ENCODE measurements at regions not wholly inside any gene's neighbourhood (a gene's known extent, or its start where the extent isn't known, plus 50 kb on each side); places are given as distances from the start of the nearest gene placed in this dataset.

DNA sequence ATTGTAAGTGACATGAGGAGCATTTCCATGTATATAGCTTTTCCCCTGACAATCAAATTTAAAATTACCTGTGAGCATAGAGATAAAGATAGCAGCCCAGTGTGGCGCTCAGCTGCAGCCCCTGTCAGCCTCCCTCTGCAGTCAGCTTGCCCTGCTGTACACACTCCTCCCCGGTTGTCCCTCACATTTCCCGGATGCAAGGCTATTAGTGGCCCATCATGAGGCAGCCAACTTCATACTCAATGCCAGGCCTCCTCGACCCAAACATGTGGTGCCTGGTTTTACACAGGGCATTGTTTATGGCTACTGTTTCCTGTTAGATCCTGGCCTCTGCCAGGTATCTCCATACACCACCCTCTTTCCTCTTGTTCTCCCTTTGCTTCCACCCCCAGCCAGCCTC, 116.1 kb upstream of the SH3BP4 start:
- no peak for DNase-seq (ENCODE audit: low spot score)

DNA sequence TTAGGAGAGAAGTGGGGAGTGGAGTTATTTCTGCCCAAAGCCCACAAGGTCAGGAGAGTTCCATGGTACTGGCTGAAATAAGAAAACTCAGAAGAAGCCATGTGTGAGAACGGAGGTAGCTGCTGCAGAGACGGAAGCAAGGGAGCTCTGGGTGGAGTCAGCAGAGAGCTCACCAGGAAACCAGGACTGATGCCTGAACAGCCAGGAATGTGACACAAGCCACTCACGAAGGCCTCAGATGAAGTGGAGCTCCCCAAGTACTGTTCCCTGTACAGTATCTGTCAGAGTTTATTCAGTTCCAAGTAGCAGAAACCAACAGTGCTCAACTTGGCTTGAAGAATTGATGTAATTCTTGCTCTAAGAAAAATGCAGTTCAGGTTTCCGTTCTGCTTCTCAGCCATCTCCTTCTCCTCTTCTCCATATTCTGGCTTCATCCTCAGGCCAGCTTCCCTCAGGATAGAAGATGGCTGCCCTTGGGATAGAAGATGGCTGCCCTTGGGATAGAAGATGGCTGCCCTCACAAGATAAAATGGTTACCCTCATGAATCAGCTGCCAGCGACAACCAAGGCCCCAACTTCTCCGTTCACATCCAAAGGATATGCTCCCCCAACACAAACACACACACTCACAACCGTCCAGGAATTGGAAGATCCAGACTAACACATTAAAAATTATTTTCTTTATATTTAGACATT, 117.4 kb upstream of the SH3BP4 start:
- DNase-seq (ENCODE audit: low spot score), result peak; percentile 13

DNA sequence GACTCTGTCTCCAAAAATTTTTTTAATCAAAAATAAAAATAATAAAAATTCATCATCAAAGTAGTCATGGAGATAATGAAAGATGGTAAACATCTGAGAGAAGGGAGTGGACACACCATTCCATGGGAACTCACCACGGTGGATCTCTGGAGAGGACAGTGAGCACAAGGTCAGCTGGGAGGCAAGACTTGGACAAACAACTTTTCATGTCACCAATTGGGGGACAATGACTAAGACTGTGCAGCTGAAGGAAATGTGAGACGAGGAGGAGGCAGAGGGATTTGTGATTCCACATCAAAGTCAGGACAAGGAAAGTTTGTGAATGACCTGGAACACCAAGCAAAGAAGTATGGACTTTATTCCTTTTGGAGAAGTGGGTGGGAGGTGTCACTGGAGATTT, 121.0 kb upstream of the SH3BP4 start:
- DNase-seq (ENCODE audit: low spot score), result no peak

DNA sequence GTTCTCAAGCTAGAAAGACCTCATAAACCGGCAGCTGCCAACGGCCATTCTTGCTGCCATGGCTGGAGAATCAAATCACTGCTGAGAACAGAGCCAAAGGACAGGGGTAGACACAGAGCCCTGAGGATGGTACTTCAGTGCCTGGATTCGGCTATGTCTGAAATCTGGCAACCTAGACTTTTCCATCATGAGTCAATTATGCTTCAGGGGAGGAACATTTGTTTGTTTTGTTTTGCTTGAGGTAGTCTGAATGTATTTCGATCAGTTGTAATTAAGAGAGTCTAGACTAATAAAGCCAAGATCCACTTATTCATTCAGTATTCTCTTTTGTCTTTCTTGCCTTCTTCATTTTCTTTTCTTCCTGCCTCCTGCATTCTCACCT, 122.8 kb upstream of the SH3BP4 start:
- DNase-seq (ENCODE audit: low spot score), result no peak

DNA sequence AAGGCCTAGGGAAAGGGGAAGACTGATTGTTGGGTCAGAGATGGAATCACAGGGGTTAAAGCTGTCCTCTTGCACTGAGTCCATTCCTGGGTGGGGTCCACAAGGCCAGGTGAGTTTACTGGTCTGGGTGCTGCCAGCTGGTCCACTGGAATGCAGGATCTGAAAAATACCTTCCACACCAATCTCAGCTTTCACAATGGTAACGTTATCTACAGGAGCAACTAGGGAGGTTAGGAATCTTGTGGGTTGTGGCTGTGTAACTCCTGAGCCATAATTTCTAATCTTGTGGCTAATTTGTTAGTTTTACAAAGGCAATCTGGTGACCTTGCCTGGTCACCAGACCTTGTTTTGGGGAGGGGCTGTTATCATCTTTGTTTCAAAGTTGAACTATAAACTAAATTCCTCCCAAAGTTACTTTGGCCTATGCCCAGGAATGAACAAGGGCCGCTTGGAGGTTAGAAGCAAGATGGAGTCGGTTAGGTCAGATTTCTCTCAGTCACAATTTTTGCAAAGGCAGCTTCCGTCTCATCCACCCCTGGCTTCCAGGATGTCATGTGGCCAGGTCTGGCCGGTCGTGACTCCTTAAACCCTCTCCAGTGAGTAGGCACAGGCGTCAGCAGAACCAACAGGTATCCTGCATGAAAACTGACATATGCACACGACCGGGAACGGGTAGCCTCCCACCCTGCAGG, 123.3 kb upstream of the SH3BP4 start:
- no peak for DNase-seq (ENCODE audit: low spot score)

DNA sequence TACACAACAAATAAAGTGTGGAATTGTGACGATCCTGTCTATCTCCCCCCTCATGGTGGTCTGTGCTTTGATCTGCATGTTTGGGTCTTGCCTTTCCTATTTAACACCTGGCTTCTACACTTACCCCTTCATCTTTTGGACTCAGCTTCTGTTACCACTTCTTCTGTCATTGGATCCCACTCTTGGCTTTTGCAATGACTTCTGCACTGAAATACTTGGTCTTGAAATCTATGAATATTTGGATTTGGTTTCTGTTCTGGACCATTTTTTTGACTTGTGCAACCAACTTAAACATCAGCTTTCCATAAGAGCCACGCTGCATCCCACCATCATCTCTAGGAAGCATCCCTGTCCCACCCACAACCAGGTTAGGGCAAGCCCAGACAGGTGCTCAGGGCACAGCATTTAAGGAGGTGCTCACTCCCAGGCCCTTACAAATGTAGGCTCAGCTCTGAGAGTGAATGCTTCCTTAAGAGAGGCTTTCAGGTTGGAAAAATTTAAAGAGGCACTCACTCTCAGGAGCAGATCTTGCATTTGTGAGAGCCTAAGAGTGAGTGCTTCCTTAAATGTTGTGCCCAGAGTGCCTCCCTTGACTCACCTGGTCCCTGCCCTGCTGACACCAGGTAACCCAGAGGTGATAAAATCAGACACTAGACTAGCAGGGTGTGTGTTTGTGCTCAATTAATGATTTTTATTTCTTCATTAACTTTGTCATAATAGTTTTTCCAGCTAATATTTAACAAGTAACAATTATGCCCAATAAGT, 124.5 kb upstream of the SH3BP4 start:
- DNase-seq (ENCODE audit: low spot score), result peak; percentile 21

DNA sequence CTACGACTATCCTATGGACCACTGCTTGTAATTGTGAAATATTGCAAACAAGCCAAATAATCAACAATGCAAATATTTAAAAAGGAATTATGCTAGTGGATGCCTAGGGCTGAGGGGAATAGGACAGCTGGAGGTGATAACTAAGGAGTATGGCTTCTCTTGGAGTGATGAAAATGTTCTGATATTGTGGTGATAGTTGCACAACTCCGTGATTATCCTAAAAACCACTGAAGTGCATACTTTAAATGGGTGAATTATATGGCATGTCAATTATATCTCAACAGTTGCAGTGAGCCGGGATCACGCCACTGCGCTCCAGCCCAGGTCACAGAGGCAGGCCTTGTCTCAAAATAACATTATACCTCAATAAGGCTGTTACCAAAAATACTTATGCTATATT, 125.1 kb upstream of the SH3BP4 start:
- no peak for DNase-seq (ENCODE audit: low spot score)

DNA sequence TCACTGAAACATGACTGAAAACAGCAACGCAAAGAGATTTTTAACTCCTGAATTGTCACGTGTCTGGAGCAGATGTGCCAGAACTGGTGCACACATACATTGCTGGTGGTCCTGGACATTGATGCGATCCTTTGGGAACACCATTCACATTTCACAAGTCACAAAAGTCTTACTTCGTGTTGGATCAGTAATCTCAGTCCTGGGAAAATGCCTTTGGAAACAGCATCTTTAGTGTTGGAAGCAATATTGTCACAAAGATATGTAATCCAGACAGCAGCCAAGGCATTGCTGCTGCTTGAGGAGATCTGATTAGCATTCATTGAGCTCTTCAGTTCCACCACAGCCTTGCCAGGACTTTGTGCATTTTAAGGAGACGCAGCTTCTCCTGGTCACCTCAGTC, 126.2 kb upstream of the SH3BP4 start:
- DNase-seq (ENCODE audit: low spot score), result no peak

DNA sequence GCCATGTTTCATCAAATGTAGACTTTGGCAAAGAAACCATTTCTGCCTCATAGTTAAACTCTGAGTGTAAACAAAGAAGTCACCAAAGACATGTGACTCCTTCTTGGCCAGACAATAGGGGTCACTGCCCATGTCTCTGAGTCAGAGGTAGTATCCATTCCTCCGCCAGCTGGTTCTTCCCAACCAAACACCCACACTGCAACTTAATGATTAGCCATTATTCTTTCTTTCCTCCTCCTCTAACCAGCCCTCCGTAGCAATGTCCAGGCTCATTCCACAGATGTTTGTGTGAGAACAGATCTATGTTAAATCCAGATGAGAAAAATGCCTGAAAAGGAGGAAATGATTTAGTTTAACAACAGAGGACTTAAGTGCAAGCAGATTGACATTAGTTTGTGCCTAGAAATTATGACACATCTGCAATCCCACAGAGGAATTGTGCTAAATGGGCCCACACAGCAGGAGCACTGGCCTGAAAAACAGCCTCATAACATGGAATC, 127.9 kb upstream of the SH3BP4 start:
- peak; percentile 73 for DNase-seq (ENCODE audit: low spot score)

DNA sequence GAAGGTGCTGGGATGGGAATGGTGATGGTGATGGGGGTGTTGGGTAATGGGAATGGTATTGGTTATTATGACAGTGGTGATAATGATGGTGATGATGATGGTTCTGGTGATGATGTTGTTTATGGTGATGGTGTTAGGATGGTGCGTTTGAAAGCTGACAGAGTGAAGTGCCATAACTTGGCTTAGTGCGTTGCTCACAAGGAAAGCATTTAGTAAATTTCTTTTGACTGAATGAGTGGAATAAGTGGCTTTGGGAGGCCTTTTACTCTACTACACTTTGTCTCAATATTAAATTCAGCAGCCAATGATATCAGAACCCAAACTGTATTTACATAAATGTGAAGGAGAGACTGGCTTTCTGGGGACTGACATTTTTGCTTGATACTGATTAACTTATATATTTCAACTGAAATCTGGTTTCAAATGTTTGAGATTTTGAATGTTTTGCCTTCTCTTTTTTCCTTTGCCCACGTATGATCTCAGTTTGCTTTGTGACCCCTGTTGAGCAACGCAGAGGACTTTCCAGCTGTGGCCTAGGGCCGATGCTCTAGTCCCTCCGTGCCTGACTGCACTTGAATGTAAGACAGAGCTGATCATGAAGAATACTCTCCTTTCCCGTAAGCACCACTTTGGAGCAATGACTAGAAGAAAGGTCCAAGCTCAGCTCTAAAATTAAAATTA, 128.5 kb upstream of the SH3BP4 start:
- DNase-seq (ENCODE audit: low spot score), result no peak

DNA sequence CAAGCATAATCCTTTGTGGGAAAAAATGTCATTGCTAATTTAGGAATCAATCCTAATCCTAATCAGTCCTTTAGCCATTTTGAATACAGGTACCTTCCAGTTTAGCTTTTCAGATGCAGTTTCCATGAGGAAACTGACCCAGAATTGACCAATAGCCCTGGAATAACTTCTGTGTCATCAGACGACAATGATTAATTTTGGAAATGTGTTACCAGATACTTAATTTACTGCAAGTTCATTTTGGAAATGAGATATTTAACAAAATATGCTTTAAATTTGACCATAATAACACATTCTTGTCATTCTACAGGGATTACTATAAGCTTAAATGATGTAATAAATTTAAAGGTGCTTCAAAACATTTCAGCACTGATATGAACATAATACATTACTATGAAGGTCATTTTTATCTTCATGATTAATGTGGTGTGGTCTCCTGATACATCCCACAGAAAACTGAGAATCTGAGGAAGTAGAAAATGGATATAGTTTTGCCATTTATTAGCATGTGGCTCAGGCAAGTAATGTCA, 129.8 kb upstream of the SH3BP4 start:
- DNase-seq (ENCODE audit: low spot score), result no peak

DNA sequence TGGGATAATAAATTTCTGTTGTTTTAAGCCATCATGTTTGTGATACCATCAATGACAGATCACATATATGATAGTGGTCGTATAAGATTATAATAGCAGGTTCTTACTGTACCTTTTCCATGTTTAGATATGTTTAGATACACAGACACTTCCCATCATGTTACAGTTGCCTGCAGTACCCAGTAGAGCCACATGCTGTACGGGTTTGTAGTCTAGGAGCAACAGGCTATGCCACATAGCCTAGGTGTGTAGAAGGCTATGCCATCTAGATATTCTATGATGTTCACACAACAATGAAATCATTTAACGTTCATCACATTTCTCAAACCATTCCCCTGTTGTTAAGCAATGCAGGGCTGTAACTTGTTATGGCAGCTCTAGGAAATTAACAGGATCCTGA, 132.9 kb upstream of the SH3BP4 start:
- peak; percentile 22 for DNase-seq (ENCODE audit: low spot score)

DNA sequence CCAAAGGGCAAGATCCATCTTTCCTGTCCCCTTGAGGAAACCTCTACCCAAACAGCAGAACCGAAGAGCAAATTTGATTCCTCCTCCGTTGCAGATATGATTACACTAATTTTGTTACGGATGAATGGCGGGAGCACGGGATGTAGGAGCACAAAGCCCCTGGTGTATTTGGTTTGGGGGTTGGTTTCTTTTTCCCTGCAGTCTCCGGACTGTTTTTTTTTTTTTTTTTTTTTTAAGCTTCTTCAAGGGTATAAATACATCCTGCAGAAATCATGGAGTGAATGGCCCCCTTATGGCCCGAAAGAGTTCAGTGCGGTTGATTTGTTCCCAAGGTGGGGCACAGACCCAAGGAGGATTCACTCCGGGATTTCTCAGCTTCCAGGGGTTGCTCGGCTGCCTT, 135.3 kb upstream of the SH3BP4 start:
- DNase-seq (ENCODE audit: low spot score), result no peak

DNA sequence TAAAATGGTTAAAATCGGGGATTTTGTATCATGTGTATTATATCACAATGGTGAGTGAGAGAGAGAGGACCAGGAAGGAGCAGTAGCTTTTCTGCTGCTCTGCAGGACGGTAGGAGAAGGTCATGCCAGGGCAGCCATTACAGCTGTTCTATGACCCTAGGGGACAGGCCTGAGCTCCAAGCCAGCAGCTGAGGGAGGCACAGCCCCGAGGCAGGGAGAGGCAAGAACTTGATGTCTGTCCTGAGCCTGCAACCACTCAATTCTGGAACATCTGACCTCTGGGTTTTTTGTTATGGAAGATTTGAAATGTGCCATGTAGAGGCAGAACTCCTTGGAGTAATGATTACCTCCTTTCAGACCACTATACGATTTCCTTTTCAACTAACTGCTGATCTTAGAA, 135.8 kb upstream of the SH3BP4 start:
- DNase-seq (ENCODE audit: low spot score), result no peak

DNA sequence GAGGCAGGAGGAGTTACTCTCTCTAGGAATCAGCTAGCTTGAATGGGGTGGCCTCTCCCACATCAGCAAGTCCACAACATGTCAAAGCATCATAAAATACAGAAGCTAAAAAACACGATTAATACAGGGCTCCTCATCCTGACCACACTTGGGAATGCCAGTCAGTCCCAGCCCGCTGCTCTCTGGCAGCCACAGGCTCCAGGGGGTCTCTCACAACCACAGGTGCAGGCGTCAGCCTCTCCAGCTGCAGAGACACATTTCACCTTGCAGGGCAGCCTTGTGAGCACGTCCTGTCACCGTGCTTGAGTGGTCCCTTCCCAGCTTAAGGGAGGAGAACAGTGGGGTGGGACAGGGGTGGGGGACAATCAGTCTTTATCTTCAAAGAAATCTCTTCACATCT, 137.4 kb upstream of the SH3BP4 start:
- no peak for DNase-seq (ENCODE audit: low spot score)

DNA sequence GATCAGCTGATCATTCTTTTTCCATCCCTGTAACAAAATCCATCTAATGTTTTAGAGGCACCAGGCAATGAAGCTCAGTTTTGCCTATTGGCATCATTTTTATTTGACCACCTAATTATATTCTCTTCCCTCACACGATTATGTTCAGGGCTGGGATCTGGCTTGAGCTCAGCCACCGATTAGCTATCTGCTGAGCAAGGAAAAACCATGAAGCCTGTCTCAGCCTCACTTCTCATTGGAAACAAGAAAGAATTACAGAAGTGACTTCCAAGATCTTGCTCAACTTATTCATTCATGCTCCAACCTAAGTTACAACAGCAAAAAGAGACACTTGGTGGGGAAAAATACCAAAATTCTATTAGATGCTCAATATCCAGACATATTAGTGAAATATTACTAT, 139.0 kb upstream of the SH3BP4 start:
- no peak for DNase-seq (ENCODE audit: low spot score)

DNA sequence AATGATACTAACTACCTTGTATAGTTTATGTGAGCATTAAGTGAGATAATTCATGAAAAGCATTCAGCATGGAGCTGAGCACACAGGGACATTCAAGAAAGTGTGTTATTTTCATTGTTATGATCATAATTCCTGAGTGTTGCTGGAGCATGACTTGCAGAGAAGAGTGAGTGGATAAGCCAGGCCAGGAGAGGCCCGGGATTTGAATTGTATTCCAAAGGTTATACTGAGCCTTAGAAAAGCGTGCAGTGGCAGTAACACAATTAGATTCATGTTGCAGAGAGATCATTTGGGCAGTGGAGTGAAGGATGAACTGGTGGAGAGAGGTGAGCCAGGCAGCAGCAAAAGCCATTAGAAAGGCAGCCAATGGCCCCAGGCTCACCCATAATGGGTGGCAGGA, 142.9 kb upstream of the SH3BP4 start:
- no peak for DNase-seq (ENCODE audit: low spot score)

DNA sequence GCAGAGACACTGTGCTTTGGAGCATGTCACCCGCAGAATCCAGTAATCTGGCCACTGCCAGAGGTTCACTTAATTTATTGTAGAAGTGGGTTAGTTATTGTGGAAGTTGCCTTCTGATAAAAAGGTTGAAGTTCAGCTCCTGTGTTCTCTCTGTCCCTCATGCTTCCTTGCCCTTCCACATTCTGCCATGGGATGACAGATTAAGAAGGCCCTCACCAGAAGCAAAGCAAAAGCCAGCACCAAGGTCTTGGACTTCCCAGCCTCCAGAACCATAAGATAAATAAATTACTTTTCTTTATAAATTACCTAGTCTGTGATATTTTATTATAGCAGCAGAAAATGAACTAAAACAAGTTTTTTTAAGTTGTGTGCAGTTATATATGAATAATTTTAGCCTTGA, 145.0 kb upstream of the SH3BP4 start:
- no peak for DNase-seq (ENCODE audit: low spot score)

DNA sequence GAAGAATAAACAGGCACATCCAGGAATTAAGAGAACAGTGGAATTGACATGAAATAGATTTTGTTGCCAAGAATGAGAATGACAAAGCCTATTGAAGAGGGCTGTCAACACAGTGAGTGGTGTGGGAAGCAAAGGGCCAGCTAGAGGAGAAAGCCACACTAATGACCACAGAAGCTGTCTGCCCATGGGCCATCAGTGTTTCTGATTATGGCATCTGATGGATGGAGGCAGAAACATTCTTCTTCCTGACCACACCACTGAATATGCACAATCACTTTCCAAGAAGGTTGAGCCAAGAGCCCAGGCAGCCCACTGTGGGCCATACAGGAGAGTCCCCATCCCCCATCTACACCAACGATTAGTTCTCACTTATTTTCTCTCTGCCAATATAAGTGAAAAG, 146.0 kb upstream of the SH3BP4 start:
- DNase-seq (ENCODE audit: low spot score), result no peak

DNA sequence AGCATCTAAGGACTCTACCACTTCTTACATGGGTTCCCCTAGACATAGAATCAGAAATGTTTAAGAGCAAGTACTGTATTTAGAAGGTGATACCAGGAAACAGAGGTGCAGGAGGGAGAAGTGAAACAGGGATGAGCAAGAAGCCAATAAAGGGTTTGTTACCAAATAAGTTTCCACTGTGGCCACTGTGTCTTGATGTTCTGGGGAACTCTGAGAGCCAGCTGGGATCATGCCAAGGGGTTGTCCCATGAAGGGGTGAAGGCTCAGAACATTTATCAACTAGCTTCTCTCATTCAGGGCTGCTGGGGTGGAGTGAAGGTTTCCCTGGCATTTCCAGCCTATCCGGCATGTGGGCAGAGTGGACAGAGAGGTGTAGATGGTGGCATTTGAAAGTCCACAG, 147.1 kb upstream of the SH3BP4 start:
- DNase-seq (ENCODE audit: low spot score), result no peak

DNA sequence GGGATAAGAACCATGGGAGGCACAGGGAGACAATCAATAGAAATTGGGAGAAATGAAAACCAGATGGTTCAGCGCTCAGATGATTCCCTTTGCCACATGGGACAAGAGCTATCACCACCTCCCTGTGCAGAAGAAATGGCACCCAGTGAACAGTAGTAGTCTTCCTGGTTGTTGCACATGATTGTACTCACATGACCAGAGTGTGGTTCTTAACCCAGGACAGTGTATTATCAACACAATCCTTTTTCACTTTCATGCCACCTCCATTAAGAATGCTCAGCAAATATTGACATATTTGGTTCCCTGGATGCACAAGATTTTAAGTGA, 149.0 kb upstream of the SH3BP4 start:
- DNase-seq (ENCODE audit: low spot score), result no peak

All from HT-29 (cell line).